ENCODE measurements at regions not wholly inside any gene's neighbourhood (a gene's known extent, or its start where the extent isn't known, plus 50 kb on each side); places are given as distances from the start of the nearest gene placed in this dataset.

GRCh38 chr10:2618690-2619089 lies 448.7 kb upstream of the PFKP start:
- Histone ChIP-seq H3K14ac (ENCODE audit: low read length in 2 of 2) (no peak overlapping the region), H4K91ac (ENCODE audit: low read length) (peak overlapping the region; percentile 35), H2BK120ac (ENCODE audit: low read depth, low read length) (no peak overlapping the region), H3K4ac (ENCODE audit: low read depth in 1 of 2, low read length in 2 of 2) (peak overlapping the region in 1 of 2 experiments; percentile 40), H2BK15ac (ENCODE audit: low read depth, poor library complexity, severe bottlenecking) (no peak overlapping the region), H3K9ac (ENCODE audit: low read length) (no peak overlapping the region), H3K27ac (ENCODE audit: low read length, poor library complexity, severe bottlenecking) (no peak overlapping the region), H3K23ac (ENCODE audit: low read length in 2 of 2) (no peak overlapping the region), H3K4me3 (ENCODE audit: insufficient read depth in 1 of 2, low read depth in 1 of 2, low read length in 2 of 2) (no peak overlapping the region), H3K4me2 (ENCODE audit: low read length, poor library complexity, severe bottlenecking) (no peak overlapping the region), H2AK5ac (ENCODE audit: low read length, severe bottlenecking) (no peak overlapping the region), H3K4me1 (ENCODE audit: control insufficient read depth, insufficient read depth, low read depth, low read length) (no peaks in the 10 kb centered on the region), H2BK12ac (ENCODE audit: low read length in 2 of 2) (peak overlapping the region in 1 of 2 experiments; percentile 32), H3K79me1 (replicated peaks; ENCODE audit: low read length, poor library complexity, severe bottlenecking) (no peaks in the 10 kb centered on the region), H3K27me3 (ENCODE audit: control insufficient read depth in 1 of 2, insufficient read depth in 1 of 2, low read length in 2 of 2) (no peaks in the 10 kb centered on the region), H3K9me3 (ENCODE audit: control insufficient read depth, low read length) (no peaks in the 10 kb centered on the region), H3K36me3 (ENCODE audit: control insufficient read depth in 1 of 2, insufficient read depth in 2 of 2, low read depth in 1 of 2, low read length in 2 of 2) (no peaks in the 10 kb centered on the region), H3K18ac (ENCODE audit: low read depth in 1 of 2, low read length in 2 of 2) (peak overlapping the region in 1 of 2 experiments; percentile 37), H2AFZ (ENCODE audit: low read depth, low read length) (no peak overlapping the region), H2BK5ac (ENCODE audit: low read depth, low read length, poor library complexity, severe bottlenecking) (no peak overlapping the region), H4K8ac (ENCODE audit: low read length) (no peak overlapping the region)
- 83% methylated on average over 5 of the region's 5 CpGs for WGBS
- no peak for DNase-seq

- Histone ChIP-seq H3K27ac (ENCODE audit: low read length, poor library complexity, severe bottlenecking) (no peak overlapping the region), H3K4me3 (ENCODE audit: insufficient read depth in 1 of 2, low read depth in 1 of 2, low read length in 2 of 2) (no peak overlapping the region), H3K27me3 (ENCODE audit: control insufficient read depth in 1 of 2, insufficient read depth in 1 of 2, low read length in 2 of 2) (no peaks in the 10 kb centered on the region), H2AFZ (ENCODE audit: low read depth, low read length) (no peak overlapping the region), H3K9ac (ENCODE audit: low read length) (no peak overlapping the region), H4K91ac (ENCODE audit: low read length) (no peak overlapping the region), H3K9me3 (ENCODE audit: control insufficient read depth, low read length) (peaks cover under 1% of the 10 kb centered on the region), H3K4me1 (ENCODE audit: control insufficient read depth, insufficient read depth, low read depth, low read length) (no peaks in the 10 kb centered on the region), H2BK120ac (ENCODE audit: low read depth, low read length) (no peak overlapping the region), H3K36me3 (ENCODE audit: control insufficient read depth in 1 of 2, insufficient read depth in 2 of 2, low read depth in 1 of 2, low read length in 2 of 2) (no peaks in the 10 kb centered on the region), H2BK5ac (ENCODE audit: low read depth, low read length, poor library complexity, severe bottlenecking) (no peak overlapping the region), H4K8ac (ENCODE audit: low read length) (no peak overlapping the region), H3K14ac (ENCODE audit: low read length in 2 of 2) (no peak overlapping the region), H3K4ac (ENCODE audit: low read depth in 1 of 2, low read length in 2 of 2) (no peak overlapping the region), H3K4me2 (ENCODE audit: low read length, poor library complexity, severe bottlenecking) (no peak overlapping the region), H3K23ac (ENCODE audit: low read length in 2 of 2) (no peak overlapping the region), H3K18ac (ENCODE audit: low read depth in 1 of 2, low read length in 2 of 2) (no peak overlapping the region), H3K79me1 (replicated peaks; ENCODE audit: low read length, poor library complexity, severe bottlenecking) (no peaks in the 10 kb centered on the region), H2BK15ac (ENCODE audit: low read depth, poor library complexity, severe bottlenecking) (no peak overlapping the region), H2BK12ac (ENCODE audit: low read length in 2 of 2) (no peak overlapping the region), H2AK5ac (ENCODE audit: low read length, severe bottlenecking) (no peak overlapping the region)
- no peak for DNase-seq
- WGBS = 85% methylated on average over 3 of the region's 3 CpGs
Measured at GRCh38 chr10:2616215-2616614, 451.1 kb upstream of the PFKP start.

GRCh38 chr10:2611603-2612002 lies 455.7 kb upstream of the PFKP start:
- H2BK12ac ChIP-seq (ENCODE audit: low read length in 2 of 2) = no peak overlapping the region
- H3K14ac ChIP-seq (ENCODE audit: low read length in 2 of 2) = no peak overlapping the region
- no peak overlapping the region for H3K27ac ChIP-seq (ENCODE audit: low read length, poor library complexity, severe bottlenecking)
- no peaks in the 10 kb centered on the region for H3K27me3 ChIP-seq (ENCODE audit: control insufficient read depth in 1 of 2, insufficient read depth in 1 of 2, low read length in 2 of 2)
- no peak overlapping the region for H2AFZ ChIP-seq (ENCODE audit: low read depth, low read length)
- H3K9ac ChIP-seq (ENCODE audit: low read length) = no peak overlapping the region
- DNase-seq = no peak
- H3K9me3 ChIP-seq (ENCODE audit: control insufficient read depth, low read length) = peaks cover 7% of the 10 kb centered on the region
- no peaks in the 10 kb centered on the region for H3K4me1 ChIP-seq (ENCODE audit: control insufficient read depth, insufficient read depth, low read depth, low read length)
- no peak overlapping the region for H3K4me3 ChIP-seq (ENCODE audit: insufficient read depth in 1 of 2, low read depth in 1 of 2, low read length in 2 of 2)
- H3K4me2 ChIP-seq (ENCODE audit: low read length, poor library complexity, severe bottlenecking) = no peak overlapping the region
- no peak overlapping the region for H3K23ac ChIP-seq (ENCODE audit: low read length in 2 of 2)
- H4K8ac ChIP-seq (ENCODE audit: low read length) = no peak overlapping the region
- H2AK5ac ChIP-seq (ENCODE audit: low read length, severe bottlenecking) = no peak overlapping the region
- H3K4ac ChIP-seq (ENCODE audit: low read depth in 1 of 2, low read length in 2 of 2) = no peak overlapping the region
- H3K18ac ChIP-seq (ENCODE audit: low read depth in 1 of 2, low read length in 2 of 2) = no peak overlapping the region
- no peak overlapping the region for H2BK15ac ChIP-seq (ENCODE audit: low read depth, poor library complexity, severe bottlenecking)
- no peak overlapping the region for H2BK5ac ChIP-seq (ENCODE audit: low read depth, low read length, poor library complexity, severe bottlenecking)
- H2BK120ac ChIP-seq (ENCODE audit: low read depth, low read length) = no peak overlapping the region
- no peak overlapping the region for H4K91ac ChIP-seq (ENCODE audit: low read length)
- H3K36me3 ChIP-seq (ENCODE audit: control insufficient read depth in 1 of 2, insufficient read depth in 2 of 2, low read depth in 1 of 2, low read length in 2 of 2) = no peaks in the 10 kb centered on the region
- 88% methylated on average over 4 of the region's 4 CpGs for WGBS
- no peaks in the 10 kb centered on the region for H3K79me1 ChIP-seq (replicated peaks; ENCODE audit: low read length, poor library complexity, severe bottlenecking)

- whole genome bisulfite sequencing = 76% methylated on average over 5 of the region's 5 CpGs
- DNase-seq = no peak
- no peak overlapping the region for H2AK5ac ChIP-seq (ENCODE audit: low read length, severe bottlenecking)
- no peak overlapping the region for H3K18ac ChIP-seq (ENCODE audit: low read depth in 1 of 2, low read length in 2 of 2)
- peaks cover 7% of the 10 kb centered on the region for H3K9me3 ChIP-seq (ENCODE audit: control insufficient read depth, low read length)
- H2BK120ac ChIP-seq (ENCODE audit: low read depth, low read length) = no peak overlapping the region
- no peak overlapping the region for H2AFZ ChIP-seq (ENCODE audit: low read depth, low read length)
- no peak overlapping the region for H2BK12ac ChIP-seq (ENCODE audit: low read length in 2 of 2)
- H4K8ac ChIP-seq (ENCODE audit: low read length) = no peak overlapping the region
- no peak overlapping the region for H3K27ac ChIP-seq (ENCODE audit: low read length, poor library complexity, severe bottlenecking)
- no peaks in the 10 kb centered on the region for H3K79me1 ChIP-seq (replicated peaks; ENCODE audit: low read length, poor library complexity, severe bottlenecking)
- H4K91ac ChIP-seq (ENCODE audit: low read length) = no peak overlapping the region
- no peak overlapping the region for H3K14ac ChIP-seq (ENCODE audit: low read length in 2 of 2)
- H3K27me3 ChIP-seq (ENCODE audit: control insufficient read depth in 1 of 2, insufficient read depth in 1 of 2, low read length in 2 of 2) = no peaks in the 10 kb centered on the region
- H3K36me3 ChIP-seq (ENCODE audit: control insufficient read depth in 1 of 2, insufficient read depth in 2 of 2, low read depth in 1 of 2, low read length in 2 of 2) = no peaks in the 10 kb centered on the region
- H3K4ac ChIP-seq (ENCODE audit: low read depth in 1 of 2, low read length in 2 of 2) = no peak overlapping the region
- H3K9ac ChIP-seq (ENCODE audit: low read length) = no peak overlapping the region
- no peak overlapping the region for H3K23ac ChIP-seq (ENCODE audit: low read length in 2 of 2)
- no peaks in the 10 kb centered on the region for H3K4me1 ChIP-seq (ENCODE audit: control insufficient read depth, insufficient read depth, low read depth, low read length)
- no peak overlapping the region for H3K4me3 ChIP-seq (ENCODE audit: insufficient read depth in 1 of 2, low read depth in 1 of 2, low read length in 2 of 2)
- H2BK5ac ChIP-seq (ENCODE audit: low read depth, low read length, poor library complexity, severe bottlenecking) = no peak overlapping the region
- no peak overlapping the region for H3K4me2 ChIP-seq (ENCODE audit: low read length, poor library complexity, severe bottlenecking)
- H2BK15ac ChIP-seq (ENCODE audit: low read depth, poor library complexity, severe bottlenecking) = no peak overlapping the region
Measured at GRCh38 chr10:2610946-2611345, 456.4 kb upstream of the PFKP start.

Data from mesenchymal stem cell (in vitro differentiated cells and primary cell).